HG02678 (cell line): ENCODE measurements at regions not wholly inside any gene's neighbourhood (a gene's known extent, or its start where the extent isn't known, plus 50 kb on each side); places are given as distances from the start of the nearest gene placed in this dataset.

Source experiments
- ATAC-seq: cut with Tn5 transposase; IDR thresholded peaks from one replicate; pipeline ENCODE4 v1.9.1; 2021; ENCODE audit warnings: mild to moderate bottlenecking, moderate library complexity; ENCODE audit not compliant: unreplicated experiment

DNA sequence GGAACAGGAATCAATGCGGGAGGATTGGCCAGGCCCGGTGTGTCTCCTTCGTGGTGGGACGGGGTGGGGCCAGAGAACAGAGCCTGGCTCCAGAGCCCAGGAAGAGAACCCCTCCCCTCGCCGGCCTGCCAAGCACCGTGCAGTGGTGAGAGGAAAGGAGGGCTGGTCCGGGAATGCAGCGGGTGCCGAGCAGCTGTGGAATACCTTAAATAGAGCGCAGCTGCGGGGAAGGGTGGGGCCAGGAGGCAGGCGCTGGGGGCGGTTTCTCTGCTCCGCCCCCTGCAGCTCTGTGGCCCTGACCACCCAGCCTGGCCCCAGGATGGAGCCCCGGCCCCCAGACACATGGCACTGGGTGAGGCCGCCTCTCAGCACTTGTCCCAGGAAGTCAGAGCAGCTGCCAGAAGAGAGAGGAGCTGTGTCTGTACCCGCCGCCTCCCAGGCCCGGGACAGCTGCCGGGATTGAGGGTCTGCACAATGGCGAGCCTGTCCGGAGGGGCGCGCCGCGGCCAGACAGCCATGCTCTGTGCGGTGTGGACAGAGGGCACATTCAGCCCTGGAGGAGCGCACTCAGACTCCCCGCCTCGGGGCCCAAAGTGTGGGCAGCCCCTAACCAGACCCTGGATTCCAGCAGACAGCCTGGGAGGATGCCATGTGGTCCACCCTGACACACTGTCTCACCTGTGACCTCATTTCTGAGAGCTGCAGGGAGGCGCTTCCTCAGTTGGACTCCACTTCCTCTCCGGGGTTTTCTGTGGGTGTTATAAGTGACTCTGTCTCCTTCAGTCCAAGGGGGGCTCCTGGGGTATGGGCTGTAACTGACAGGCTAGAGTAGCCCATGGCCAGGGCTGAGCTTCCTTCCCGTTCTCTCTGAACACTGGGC lies 268.8 kb downstream of the SEC14L1 start:
- no peak for ATAC-seq

DNA sequence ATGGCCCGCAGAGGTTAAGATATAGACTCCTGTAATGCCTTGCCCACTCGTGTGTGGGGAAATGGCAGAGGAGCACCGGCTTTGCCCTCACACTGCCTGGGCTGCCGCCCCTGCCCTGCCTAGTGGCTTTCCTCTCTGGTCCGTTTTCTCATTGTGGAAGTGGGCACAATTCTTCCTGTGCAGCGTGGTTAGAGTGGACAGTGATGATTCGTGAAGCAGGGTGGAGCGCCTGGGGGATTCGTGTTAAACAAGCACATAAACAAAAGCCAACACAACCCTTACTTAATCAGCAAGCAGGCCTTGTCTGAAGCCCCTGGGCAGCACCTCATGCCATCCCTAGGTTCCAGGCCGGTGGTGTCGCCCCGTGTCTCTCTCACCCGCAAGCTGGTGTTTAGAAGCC lies 269.7 kb downstream of the SEC14L1 start:
- ATAC-seq: no peak

DNA sequence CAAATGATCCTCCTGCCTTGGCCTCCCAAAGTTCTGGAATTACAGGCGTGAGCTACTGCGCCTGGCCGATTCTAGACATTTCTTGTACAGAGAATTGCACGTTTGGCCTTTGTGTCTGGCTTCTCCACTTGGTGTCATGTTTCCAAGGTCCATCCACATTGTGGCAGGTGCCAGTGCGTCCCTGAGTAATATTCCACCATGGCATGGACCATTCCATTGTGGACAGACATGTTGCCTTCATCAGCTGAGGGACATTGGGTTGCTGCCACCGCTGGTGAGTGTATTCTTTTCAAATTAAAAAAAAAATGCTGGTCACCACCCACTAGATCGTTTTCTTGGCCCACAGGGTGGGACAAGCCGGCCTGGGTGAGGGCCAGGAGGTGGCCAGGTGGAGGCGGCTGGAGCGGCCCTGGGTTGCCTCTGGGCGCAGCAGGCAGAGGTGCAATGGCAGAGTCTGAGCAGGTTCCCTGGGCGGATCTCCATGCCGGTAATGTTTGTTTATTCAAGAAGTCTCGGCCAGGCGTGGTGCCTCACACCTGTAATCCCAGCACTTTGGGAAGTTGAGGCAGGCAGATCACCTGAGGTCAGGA lies 274.1 kb downstream of the SEC14L1 start:
- ATAC-seq: no peak

DNA sequence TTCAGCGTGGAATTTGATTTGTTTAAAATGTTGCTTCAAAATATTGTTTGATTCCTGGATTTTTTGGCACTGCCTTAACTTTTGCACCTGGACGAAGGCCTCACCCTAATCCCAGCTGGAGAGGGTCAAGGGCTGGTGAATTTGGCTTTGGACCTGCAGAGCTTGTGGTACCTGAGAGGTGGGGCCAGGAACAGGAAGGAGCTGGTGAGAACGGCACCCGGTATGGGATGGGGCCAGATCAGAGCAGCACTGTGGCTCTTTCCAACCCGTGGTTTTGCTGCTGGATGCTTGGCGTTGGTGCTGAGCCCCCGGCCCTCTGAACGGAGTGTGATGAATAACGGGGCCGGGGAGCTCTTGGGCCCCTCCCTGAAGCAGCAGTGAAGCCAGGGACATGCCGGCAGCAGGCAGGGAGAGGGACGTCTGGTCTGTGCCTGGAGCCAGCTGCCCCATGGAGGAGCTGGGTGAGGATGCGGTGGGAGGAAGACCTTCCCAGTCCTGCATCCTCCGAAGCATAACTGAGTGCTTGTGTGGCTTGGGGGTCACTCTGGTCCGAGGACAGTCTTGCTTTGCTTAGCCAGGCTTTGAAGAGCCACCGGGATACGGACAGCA lies 275.4 kb downstream of the SEC14L1 start:
- no peak for ATAC-seq

GRCh38 chr17:77417575-77417974 lies 276.8 kb downstream of the SEC14L1 start:
- no peak for ATAC-seq

GRCh38 chr17:77418609-77419008 lies 277.8 kb downstream of the SEC14L1 start:
- no peak for ATAC-seq

DNA sequence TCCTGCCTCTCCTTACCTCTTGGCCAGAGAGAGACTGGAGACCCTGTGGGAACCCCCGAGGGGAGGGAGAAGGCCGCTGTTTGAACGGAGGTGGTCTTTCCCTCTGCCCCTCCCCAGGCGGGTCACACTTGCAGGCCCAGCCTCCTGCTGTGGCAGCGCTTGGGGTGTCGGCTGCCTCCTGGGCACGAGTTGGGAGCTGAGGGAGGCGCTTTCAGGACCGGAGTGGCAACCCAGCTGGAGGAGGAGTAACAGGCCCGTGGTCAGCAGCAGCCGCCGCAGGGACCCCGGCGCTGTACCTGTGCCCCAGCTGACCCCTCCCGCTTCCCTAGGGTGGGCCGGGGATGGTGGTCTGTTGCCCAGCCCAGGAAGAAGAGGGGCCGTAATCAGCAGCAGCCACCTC lies 278.3 kb downstream of the SEC14L1 start:
- no peak for ATAC-seq

GRCh38 chr17:77419547-77420094 lies 278.9 kb downstream of the SEC14L1 start:
- no peak for ATAC-seq

- no peak for ATAC-seq
Measured at GRCh38 chr17:77420095-77420803, 279.5 kb downstream of the SEC14L1 start.

DNA sequence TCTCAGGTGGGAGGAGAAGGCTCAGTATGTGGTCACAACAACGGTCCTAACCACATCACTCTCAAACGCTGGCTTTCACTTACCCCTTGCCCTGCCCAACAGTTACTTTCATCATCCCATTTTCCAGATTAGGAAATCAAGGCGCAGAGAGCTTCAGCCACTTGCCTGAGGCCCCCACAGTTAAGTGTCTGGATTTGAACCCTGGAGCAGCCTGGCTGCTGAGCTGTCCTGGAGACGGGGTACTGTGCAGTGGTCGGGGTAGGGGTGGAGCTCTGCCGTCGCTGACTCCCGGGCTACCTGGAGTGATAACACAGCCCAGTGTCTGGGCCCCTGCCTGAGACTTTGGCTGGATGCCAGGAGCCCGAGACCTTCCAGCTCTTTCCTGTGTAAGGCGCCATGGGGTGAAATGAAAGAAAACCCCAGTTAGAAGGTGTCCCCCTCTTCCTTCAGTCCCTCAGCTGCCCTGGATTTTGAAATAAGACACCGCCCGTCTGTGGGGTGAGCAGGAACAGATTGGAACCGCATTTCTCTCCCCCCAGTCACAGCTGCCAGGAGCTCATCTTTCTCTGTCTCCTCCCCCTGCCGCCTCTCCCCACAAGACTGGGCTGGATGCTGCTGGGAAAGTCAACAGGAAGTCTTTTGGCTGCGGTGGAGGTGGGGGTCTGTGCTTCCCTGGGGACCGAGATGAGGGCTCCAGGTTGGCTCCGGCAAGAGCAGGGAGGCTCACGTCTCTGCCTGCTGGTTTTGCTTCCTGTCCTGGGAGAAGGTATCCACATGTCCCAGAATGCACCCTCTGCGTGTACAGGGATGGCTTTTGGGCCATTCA lies 280.2 kb downstream of the SEC14L1 start:
- ATAC-seq: no peak

- no peak for ATAC-seq
Measured at GRCh38 chr17:77421630-77421972, 280.8 kb downstream of the SEC14L1 start.

DNA sequence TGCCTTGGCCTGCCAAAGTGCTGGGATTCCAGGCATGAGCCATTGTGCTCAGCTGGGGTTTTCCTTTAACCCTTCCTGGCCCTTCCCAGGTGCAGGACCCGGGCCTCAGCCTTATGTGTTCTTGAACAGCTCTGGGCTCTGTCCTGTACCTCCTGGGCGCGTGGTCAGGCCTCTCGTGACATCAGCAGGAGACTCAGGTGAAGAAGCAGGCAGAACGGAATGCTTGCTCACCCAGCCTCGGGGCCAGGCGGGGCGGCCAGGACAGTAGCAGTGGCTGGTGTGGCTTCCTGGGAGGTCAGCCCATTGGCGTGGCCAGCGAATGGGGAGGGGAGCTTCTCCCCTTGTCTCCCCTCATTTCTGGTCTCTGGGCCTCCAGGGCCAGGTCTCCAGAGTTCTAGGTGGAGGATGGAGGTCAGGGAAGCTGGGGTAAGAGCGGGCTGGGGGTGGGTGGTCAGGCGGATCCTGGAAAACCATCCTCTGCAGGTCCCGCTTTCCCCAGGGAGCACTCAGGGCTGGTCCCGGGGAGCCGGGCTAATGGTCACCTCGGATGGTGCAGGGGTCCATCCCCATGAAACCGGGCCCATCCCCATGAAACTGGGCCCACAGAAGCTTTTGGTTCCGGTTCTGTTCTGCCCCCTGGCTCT lies 281.5 kb downstream of the SEC14L1 start:
- ATAC-seq: no peak

GRCh38 chr17:77422748-77423113 lies 282.0 kb downstream of the SEC14L1 start:
- ATAC-seq: no peak

DNA sequence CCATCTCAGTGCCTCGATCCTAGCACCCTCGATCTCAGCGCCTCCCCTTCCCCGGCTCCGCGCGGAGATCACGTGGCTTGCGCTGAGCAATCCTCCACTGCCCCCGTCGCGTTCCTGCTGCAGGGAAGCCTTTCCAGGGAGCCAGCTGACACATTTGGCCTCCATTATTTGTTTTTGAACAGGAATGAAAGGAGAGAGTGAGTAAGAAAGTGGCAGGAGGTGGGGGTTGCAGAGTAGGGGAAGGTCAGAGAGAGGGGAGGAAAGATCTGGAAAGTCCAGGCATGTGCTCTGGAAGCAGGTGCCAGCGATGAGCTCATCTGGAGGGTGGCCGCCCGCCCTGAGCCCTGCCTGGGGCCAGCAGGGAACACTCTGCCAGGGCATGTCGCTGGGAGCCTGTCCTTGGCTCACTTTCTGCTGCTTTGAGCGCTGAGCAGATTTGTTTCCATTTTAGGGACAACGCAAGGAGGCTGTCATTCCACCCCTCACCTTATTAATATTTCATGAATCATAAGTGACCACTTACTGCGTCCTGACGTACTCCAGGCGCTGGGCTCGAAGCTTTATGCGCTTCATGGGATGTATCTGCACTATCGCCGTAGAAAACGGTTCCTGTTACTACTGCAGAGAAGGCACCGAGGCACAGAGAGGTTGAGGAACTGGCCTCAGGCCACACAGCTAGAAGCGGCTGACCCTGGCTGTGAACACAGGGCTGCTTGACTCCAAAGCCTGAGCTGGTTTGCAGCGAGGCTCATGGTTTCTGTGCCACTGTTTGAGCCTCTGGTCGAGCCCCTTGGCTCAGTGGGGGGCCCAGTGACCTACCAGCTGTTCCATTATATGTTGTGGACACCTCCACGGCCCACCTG lies 283.1 kb downstream of the SEC14L1 start:
- no peak for ATAC-seq

DNA sequence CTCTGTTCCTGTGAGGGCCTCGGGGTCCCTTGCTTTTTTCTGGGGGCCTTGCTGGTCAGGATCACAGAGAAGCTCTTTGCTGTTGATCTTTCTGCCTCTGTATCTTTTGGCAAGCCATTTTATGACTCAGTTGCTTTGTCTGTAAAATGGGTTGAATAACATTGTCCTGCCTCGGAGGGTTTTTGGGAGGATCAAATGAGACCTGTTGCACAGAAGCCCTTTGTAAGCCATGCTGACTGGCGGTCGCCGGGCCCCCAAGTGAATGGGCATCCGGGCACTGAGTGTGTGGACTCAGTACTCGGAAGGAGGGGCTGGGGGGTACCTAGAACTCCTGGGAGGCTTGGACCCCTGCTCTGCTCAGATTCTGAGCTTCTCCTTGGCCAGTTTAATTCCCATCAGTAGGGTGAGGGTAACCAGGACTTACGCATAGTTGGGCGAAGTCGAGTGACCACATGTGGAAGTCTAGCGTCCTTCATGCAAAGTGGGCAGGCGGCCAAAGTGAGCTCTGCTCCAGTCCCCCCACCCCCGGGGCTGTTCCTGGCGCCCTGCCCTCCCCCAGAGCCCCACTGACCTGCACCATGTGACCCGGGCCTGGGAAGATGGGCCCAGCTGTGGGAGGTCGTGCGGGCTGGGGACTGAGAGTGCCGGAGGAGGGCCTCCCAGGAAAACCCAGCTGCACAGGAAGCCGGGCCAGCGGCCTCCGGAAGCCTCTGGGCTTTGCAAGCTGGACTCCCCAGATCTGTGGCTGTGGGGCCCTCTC lies 284.0 kb downstream of the SEC14L1 start:
- ATAC-seq: no peak

GRCh38 chr17:77425348-77425747 lies 284.6 kb downstream of the SEC14L1 start:
- ATAC-seq: no peak

DNA sequence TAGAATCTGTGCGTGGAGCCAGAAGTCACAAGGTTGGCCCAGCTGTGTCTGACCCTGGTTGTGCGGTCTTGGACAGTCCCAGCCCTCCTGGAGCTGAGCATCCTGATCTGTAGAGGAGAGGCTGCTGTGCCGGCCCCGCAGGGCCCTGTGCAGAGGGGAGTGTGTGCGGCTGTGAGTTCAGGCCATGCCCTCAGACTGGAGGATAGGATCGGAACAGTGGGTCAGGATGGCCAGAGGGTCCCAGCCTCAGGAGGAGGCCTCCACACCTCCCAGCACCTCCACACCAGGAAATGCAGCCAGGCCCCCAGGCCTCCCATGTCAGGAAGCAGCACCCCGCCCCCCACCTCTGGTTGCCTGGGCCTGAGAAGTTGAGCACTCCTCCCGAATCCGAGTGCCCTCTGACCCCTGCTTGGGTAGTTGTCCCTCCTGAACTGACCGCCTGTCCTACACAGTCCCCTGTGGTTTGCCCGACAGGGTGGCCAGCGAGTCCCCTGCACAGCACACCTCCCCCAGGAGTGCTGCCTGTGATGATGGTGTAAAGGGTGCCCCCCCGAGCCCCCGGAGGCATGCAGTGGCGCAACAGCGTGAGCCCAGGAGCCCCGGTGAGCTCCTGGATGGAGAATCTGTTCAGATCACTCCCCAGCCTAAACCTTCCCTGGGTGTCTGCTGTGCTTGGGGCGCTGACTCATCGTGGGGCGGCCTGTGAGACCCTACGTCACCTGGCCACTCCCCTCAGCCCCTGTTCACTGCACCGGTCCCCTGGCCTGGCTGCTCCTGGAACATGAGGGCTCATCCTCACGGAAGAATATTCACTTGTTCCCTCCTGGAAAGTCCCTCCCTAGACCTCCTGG lies 285.2 kb downstream of the SEC14L1 start:
- no peak for ATAC-seq
